WTC11 (cell line): ENCODE measurements at regions not wholly inside any gene's neighbourhood (a gene's known extent, or its start where the extent isn't known, plus 50 kb on each side); places are given as distances from the start of the nearest gene placed in this dataset.

ENCODE experiments used
- ATAC-seq: fragments of 200-7000 bp; cut with Tn5 transposase; 2 replicates; pipeline ENCODE4 v1.10.0; 2021; ENCODE audit warnings: mild to moderate bottlenecking, moderate library complexity
- CTCF ChIA-PET: fragments of 300-600 bp; sonication (Branson Sonifier 250); formaldehyde crosslinking; loops from one replicate; lab custom pipeline; 2021; ENCODE audit warnings: antibody characterized with exemption; lab: Charles Lee
- POLR2A ChIA-PET: fragments of 350-600 bp; sonication (Branson Sonifier 250); formaldehyde crosslinking; loops from one replicate; lab custom pipeline; 2021; ENCODE audit warnings: antibody characterized with exemption; lab: Charles Lee
- DNase-seq: peaks from one replicate; pipeline ENCODE4 v3.0.0; 2021; ENCODE audit warnings: low spot score
- H3K27ac Mint-ChIP-seq: 2 replicates; pipeline ENCODE4 v1.8.0; 2021; ENCODE audit warnings: mixed read lengths
- H3K27me3 Mint-ChIP-seq: 2 replicates; pipeline ENCODE4 v1.8.0; 2021; ENCODE audit warnings: low read depth, mild to moderate bottlenecking, moderate library complexity, mixed read lengths
- H3K36me3 Mint-ChIP-seq: 2 replicates; pipeline ENCODE4 v1.8.0; 2021; ENCODE audit warnings: mixed read lengths
- H3K4me1 Mint-ChIP-seq: 2 replicates; pipeline ENCODE4 v1.8.0; 2022; ENCODE audit warnings: mixed read lengths
- H3K4me3 Mint-ChIP-seq: 2 replicates; pipeline ENCODE4 v1.8.0; 2021; ENCODE audit warnings: mild to moderate bottlenecking, moderate library complexity, mixed read lengths
- H3K9me3 Mint-ChIP-seq: 2 replicates; pipeline ENCODE4 v1.8.0; 2021; ENCODE audit warnings: mixed read lengths
- ETV6 ChIP-seq: sonication (generic); formaldehyde crosslinking; IDR thresholded peaks from 2 replicates; pipeline ENCODE4 v1.8.1; 2022; ENCODE audit warnings: mild to moderate bottlenecking, missing genetic modification reagents
- GABPB1 ChIP-seq: sonication (generic); formaldehyde crosslinking; IDR thresholded peaks from 2 replicates; pipeline ENCODE4 v1.8.1; 2023; ENCODE audit warnings: mild to moderate bottlenecking, missing genetic modification reagents
- NR2C2 ChIP-seq: sonication (generic); formaldehyde crosslinking; IDR thresholded peaks from 2 replicates; pipeline ENCODE4 v1.8.0; 2022; ENCODE audit warnings: mild to moderate bottlenecking, missing genetic modification reagents
- SP1 ChIP-seq: sonication (generic); formaldehyde crosslinking; conservative IDR thresholded peaks from 2 replicates; pipeline ENCODE4 v1.8.1; 2022; ENCODE audit warnings: missing genetic modification reagents
- TEAD1 ChIP-seq: sonication (generic); formaldehyde crosslinking; IDR thresholded peaks from 2 replicates; pipeline ENCODE4 v1.8.0; 2022; ENCODE audit warnings: mild to moderate bottlenecking, missing genetic modification reagents
- TP53 ChIP-seq: sonication (generic); formaldehyde crosslinking; IDR thresholded peaks from 2 replicates; pipeline ENCODE4 v1.8.1; 2023; ENCODE audit warnings: mild to moderate bottlenecking, missing genetic modification reagents
- ZBTB21 ChIP-seq: sonication (generic); formaldehyde crosslinking; IDR thresholded peaks from 2 replicates; pipeline ENCODE4 v1.8.1; 2023; ENCODE audit warnings: mild to moderate bottlenecking, missing genetic modification reagents, borderline replicate concordance
- ZNF416 ChIP-seq: fragments of 250-450 bp; sonication (Bioruptor Pico); IDR thresholded peaks from 2 replicates; pipeline ENCODE4 v1.9.0; 2021; ENCODE audit warnings: mild to moderate bottlenecking, inconsistent platforms
- TF ChIP-seq, protein P1 (sequence below): fragments of 250-450 bp; sonication (Bioruptor Pico); IDR thresholded peaks from 2 replicates; pipeline ENCODE4 v1.9.0; 2021; ENCODE audit warnings: moderate library complexity, mild to moderate bottlenecking, inconsistent platforms, borderline replicate concordance
- TF ChIP-seq, protein P2 (sequence below): sonication (generic); formaldehyde crosslinking; IDR thresholded peaks from 2 replicates; pipeline ENCODE4 v1.8.0; 2022; ENCODE audit warnings: mild to moderate bottlenecking, missing genetic modification reagents
- TF ChIP-seq, protein P3 (sequence below): sonication (generic); formaldehyde crosslinking; IDR thresholded peaks from 2 replicates; pipeline ENCODE4 v1.8.0; 2022; ENCODE audit warnings: mild to moderate bottlenecking, missing genetic modification reagents
- TF ChIP-seq, protein P4 (sequence below): fragments of 250-450 bp; sonication (Bioruptor Pico); IDR thresholded peaks from 2 replicates; pipeline ENCODE4 v1.9.0; 2021; ENCODE audit warnings: mild to moderate bottlenecking
- TF ChIP-seq, protein P5 (sequence below): fragments of 250-450 bp; sonication (Bioruptor Pico); IDR thresholded peaks from 2 replicates; pipeline ENCODE4 v1.9.0; 2021; ENCODE audit warnings: mild to moderate bottlenecking
- TF ChIP-seq, protein P6 (sequence below): fragments of 250-450 bp; sonication (Bioruptor Pico); IDR thresholded peaks from 2 replicates; pipeline ENCODE4 v1.9.0; 2021; ENCODE audit warnings: mild to moderate bottlenecking, borderline replicate concordance
- TF ChIP-seq, protein P7 (sequence below): sonication (generic); formaldehyde crosslinking; IDR thresholded peaks from 2 replicates; pipeline ENCODE4 v1.8.1; 2023; ENCODE audit warnings: mild to moderate bottlenecking, missing genetic modification reagents, moderate library complexity

DNA sequence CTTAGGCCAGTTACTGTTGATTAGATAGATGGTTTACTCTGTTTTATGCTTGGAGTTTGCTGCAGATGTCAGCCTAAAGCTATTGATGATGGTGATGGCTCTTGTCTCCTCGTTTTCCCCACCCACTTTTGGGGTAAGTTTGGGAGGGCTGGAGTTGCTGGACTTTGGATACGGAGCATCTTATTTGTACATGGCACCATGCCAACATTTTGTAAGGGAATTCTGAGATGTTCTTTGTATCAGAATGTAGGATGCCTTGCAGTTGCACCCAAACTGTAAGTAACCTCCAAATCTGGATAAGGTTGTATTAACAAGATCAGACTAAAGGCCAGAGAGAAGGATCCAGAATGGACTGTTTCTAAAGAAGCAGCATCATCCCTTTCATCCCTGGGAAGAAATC, 551.9 kb upstream of the ZFHX3 start:
- Mint-ChIP-seq H3K36me3 (no peaks in the 10 kb centered on the region), H3K9me3 (peaks cover 3% of the 10 kb centered on the region; the same call in 1 of the 2 replicates), H3K4me3 (no peak overlapping the region), H3K4me1 (peaks cover 4% of the 10 kb centered on the region), H3K27me3 (no peaks in the 10 kb centered on the region), H3K27ac (no peak overlapping the region)
- TF ChIP-seq, protein P1, sequence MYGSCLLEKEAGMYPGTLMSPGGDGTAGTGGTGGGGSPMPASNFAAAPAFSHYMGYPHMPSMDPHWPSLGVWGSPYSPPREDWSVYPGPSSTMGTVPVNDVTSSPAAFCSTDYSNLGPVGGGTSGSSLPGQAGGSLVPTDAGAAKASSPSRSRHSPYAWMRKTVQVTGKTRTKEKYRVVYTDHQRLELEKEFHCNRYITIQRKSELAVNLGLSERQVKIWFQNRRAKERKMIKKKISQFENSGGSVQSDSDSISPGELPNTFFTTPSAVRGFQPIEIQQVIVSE (CRISPR knock-in tag), result no peak
- TF ChIP-seq, protein P2, sequence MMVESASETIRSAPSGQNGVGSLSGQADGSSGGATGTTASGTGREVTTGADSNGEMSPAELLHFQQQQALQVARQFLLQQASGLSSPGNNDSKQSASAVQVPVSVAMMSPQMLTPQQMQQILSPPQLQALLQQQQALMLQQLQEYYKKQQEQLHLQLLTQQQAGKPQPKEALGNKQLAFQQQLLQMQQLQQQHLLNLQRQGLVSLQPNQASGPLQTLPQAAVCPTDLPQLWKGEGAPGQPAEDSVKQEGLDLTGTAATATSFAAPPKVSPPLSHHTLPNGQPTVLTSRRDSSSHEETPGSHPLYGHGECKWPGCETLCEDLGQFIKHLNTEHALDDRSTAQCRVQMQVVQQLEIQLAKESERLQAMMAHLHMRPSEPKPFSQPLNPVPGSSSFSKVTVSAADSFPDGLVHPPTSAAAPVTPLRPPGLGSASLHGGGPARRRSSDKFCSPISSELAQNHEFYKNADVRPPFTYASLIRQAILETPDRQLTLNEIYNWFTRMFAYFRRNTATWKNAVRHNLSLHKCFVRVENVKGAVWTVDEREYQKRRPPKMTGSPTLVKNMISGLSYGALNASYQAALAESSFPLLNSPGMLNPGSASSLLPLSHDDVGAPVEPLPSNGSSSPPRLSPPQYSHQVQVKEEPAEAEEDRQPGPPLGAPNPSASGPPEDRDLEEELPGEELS (CRISPR knock-in tag), result no peak
- POLR2A ChIA-PET, result no interaction called here
- DNase-seq (no peak), ATAC-seq (no peak)
- CTCF ChIA-PET, result no interaction called here

DNA sequence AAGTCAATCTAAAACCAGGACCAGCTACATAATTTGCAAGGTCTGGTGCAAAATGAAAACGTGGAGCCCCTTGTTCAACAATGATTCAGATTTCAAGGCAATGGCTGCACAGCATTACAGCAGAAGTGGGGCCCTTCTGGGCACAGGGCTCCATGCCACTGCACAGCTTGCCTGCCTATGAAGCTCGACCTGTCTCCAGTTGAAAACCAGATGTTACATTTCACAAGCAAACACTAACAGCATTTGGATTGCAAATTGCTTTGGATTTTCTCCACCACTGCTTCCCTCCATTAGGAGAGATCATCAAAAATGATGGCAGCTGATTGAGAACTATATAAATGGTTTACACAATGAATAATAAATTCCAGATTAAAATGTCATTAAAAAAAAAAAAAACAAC, 551.4 kb upstream of the ZFHX3 start:
- peaks cover 3% of the 10 kb centered on the region; the same call in 1 of the 2 replicates for H3K9me3 Mint-ChIP-seq
- ATAC-seq (no peak), DNase-seq (no peak)
- H3K27ac Mint-ChIP-seq, result no peak overlapping the region
- H3K27me3 Mint-ChIP-seq, result no peaks in the 10 kb centered on the region
- H3K4me1 Mint-ChIP-seq, result no peaks in the 10 kb centered on the region
- TF ChIP-seq NR2C2 (no peak), ZNF416 (no peak), GABPB1 (CRISPR knock-in tag) (no peak), ETV6 (CRISPR knock-in tag) (no peak), TEAD1 (CRISPR knock-in tag) (no peak), SP1 (CRISPR knock-in tag) (no peak), TP53 (CRISPR knock-in tag) (no peak), ZBTB21 (CRISPR knock-in tag) (no peak)
- TF ChIP-seq, protein P3, sequence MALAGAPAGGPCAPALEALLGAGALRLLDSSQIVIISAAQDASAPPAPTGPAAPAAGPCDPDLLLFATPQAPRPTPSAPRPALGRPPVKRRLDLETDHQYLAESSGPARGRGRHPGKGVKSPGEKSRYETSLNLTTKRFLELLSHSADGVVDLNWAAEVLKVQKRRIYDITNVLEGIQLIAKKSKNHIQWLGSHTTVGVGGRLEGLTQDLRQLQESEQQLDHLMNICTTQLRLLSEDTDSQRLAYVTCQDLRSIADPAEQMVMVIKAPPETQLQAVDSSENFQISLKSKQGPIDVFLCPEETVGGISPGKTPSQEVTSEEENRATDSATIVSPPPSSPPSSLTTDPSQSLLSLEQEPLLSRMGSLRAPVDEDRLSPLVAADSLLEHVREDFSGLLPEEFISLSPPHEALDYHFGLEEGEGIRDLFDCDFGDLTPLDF (CRISPR knock-in tag), result no peak
- TF ChIP-seq, protein P4, sequence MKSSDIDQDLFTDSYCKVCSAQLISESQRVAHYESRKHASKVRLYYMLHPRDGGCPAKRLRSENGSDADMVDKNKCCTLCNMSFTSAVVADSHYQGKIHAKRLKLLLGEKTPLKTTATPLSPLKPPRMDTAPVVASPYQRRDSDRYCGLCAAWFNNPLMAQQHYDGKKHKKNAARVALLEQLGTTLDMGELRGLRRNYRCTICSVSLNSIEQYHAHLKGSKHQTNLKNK, result no peak
- TF ChIP-seq, protein P5, sequence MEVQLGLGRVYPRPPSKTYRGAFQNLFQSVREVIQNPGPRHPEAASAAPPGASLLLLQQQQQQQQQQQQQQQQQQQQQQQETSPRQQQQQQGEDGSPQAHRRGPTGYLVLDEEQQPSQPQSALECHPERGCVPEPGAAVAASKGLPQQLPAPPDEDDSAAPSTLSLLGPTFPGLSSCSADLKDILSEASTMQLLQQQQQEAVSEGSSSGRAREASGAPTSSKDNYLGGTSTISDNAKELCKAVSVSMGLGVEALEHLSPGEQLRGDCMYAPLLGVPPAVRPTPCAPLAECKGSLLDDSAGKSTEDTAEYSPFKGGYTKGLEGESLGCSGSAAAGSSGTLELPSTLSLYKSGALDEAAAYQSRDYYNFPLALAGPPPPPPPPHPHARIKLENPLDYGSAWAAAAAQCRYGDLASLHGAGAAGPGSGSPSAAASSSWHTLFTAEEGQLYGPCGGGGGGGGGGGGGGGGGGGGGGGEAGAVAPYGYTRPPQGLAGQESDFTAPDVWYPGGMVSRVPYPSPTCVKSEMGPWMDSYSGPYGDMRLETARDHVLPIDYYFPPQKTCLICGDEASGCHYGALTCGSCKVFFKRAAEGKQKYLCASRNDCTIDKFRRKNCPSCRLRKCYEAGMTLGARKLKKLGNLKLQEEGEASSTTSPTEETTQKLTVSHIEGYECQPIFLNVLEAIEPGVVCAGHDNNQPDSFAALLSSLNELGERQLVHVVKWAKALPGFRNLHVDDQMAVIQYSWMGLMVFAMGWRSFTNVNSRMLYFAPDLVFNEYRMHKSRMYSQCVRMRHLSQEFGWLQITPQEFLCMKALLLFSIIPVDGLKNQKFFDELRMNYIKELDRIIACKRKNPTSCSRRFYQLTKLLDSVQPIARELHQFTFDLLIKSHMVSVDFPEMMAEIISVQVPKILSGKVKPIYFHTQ (CRISPR knock-in tag), result no peak
- TF ChIP-seq, protein P6, sequence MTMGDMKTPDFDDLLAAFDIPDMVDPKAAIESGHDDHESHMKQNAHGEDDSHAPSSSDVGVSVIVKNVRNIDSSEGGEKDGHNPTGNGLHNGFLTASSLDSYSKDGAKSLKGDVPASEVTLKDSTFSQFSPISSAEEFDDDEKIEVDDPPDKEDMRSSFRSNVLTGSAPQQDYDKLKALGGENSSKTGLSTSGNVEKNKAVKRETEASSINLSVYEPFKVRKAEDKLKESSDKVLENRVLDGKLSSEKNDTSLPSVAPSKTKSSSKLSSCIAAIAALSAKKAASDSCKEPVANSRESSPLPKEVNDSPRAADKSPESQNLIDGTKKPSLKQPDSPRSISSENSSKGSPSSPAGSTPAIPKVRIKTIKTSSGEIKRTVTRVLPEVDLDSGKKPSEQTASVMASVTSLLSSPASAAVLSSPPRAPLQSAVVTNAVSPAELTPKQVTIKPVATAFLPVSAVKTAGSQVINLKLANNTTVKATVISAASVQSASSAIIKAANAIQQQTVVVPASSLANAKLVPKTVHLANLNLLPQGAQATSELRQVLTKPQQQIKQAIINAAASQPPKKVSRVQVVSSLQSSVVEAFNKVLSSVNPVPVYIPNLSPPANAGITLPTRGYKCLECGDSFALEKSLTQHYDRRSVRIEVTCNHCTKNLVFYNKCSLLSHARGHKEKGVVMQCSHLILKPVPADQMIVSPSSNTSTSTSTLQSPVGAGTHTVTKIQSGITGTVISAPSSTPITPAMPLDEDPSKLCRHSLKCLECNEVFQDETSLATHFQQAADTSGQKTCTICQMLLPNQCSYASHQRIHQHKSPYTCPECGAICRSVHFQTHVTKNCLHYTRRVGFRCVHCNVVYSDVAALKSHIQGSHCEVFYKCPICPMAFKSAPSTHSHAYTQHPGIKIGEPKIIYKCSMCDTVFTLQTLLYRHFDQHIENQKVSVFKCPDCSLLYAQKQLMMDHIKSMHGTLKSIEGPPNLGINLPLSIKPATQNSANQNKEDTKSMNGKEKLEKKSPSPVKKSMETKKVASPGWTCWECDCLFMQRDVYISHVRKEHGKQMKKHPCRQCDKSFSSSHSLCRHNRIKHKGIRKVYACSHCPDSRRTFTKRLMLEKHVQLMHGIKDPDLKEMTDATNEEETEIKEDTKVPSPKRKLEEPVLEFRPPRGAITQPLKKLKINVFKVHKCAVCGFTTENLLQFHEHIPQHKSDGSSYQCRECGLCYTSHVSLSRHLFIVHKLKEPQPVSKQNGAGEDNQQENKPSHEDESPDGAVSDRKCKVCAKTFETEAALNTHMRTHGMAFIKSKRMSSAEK (CRISPR knock-in tag), result no peak
- TF ChIP-seq, protein P7, sequence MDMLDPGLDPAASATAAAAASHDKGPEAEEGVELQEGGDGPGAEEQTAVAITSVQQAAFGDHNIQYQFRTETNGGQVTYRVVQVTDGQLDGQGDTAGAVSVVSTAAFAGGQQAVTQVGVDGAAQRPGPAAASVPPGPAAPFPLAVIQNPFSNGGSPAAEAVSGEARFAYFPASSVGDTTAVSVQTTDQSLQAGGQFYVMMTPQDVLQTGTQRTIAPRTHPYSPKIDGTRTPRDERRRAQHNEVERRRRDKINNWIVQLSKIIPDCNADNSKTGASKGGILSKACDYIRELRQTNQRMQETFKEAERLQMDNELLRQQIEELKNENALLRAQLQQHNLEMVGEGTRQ, result no peak
- no peak overlapping the region for H3K4me3 Mint-ChIP-seq
- CTCF ChIA-PET, result no interaction called here
- POLR2A ChIA-PET, result no interaction called here
- H3K36me3 Mint-ChIP-seq, result no peaks in the 10 kb centered on the region
